Panc1 (cell line): ENCODE measurements at regions not wholly inside any gene's neighbourhood (a gene's known extent, or its start where the extent isn't known, plus 50 kb on each side); places are given as distances from the start of the nearest gene placed in this dataset.

Experiments used
- CTCF ChIP-seq: fragments of 450-650 bp; IDR thresholded peaks from 2 replicates; pipeline ENCODE4 v1.5.1; 2017; ENCODE audit warnings: mild to moderate bottlenecking
- TF ChIP-seq, protein P1 (sequence below), 2 experiments: IDR thresholded peaks; 2 replicates each; pipeline ENCODE4 v1.6.1; 2011 to 2012; ENCODE audit warnings: low read depth in 2 of 2, control low read depth in 1 of 2, low read length in 1 of 2, mild to moderate bottlenecking in 1 of 2, moderate library complexity in 1 of 2; ENCODE audit not compliant: insufficient read depth in 1 of 2

GRCh38 chr3:180421221-180421620 is 180.7 kb upstream of the TTC14 start:
- TF ChIP-seq CTCF, result no peak
- TF ChIP-seq, protein P1, sequence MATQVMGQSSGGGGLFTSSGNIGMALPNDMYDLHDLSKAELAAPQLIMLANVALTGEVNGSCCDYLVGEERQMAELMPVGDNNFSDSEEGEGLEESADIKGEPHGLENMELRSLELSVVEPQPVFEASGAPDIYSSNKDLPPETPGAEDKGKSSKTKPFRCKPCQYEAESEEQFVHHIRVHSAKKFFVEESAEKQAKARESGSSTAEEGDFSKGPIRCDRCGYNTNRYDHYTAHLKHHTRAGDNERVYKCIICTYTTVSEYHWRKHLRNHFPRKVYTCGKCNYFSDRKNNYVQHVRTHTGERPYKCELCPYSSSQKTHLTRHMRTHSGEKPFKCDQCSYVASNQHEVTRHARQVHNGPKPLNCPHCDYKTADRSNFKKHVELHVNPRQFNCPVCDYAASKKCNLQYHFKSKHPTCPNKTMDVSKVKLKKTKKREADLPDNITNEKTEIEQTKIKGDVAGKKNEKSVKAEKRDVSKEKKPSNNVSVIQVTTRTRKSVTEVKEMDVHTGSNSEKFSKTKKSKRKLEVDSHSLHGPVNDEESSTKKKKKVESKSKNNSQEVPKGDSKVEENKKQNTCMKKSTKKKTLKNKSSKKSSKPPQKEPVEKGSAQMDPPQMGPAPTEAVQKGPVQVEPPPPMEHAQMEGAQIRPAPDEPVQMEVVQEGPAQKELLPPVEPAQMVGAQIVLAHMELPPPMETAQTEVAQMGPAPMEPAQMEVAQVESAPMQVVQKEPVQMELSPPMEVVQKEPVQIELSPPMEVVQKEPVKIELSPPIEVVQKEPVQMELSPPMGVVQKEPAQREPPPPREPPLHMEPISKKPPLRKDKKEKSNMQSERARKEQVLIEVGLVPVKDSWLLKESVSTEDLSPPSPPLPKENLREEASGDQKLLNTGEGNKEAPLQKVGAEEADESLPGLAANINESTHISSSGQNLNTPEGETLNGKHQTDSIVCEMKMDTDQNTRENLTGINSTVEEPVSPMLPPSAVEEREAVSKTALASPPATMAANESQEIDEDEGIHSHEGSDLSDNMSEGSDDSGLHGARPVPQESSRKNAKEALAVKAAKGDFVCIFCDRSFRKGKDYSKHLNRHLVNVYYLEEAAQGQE (IDR thresholded peaks at IDR 0.05; ENCODE audit: insufficient read depth in 1 of 2, low read depth in 2 of 2, low read length in 1 of 2), result no peak
